ENCODE measurements at regions not wholly inside any gene's neighbourhood (a gene's known extent, or its start where the extent isn't known, plus 50 kb on each side); places are given as distances from the start of the nearest gene placed in this dataset.

DNA sequence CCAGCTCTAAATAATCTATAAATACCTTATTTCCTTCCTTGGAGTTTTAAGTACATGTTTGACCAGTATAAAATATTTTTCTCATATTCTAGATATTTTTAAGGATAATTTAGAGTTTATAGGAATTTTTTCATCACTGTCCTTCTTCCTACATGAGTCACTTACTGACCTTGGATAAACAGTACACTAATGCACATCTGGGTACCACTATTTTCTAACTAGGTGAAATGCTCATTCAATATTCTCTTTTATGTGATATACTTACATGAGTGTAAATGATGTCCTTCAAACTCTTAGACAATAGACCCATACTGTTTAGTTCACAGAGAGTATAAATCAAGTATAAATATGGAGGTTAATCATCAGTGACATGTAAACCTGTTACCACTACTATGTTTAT is 1574.2 kb upstream of the ACVR2A start:
- H3K4me1 Mint-ChIP-seq (ENCODE audit: low read depth) = no peaks in the 10 kb centered on the region
- Histone ChIP-seq H3K27ac (ENCODE audit: low read depth in 1 of 2, low read length in 2 of 2) (no peak overlapping the region), H3K4me1 (ENCODE audit: insufficient read depth, low read length) (no peaks in the 10 kb centered on the region), H3K36me3 (ENCODE audit: insufficient read depth, low read length) (no peaks in the 10 kb centered on the region), H3K4me3 (ENCODE audit: low read length) (no peak overlapping the region), H3K27me3 (ENCODE audit: control insufficient read depth in 1 of 2, insufficient read depth in 2 of 2, low read length in 2 of 2) (no peaks in the 10 kb centered on the region), H3K9me3 (ENCODE audit: control insufficient read depth in 1 of 2, insufficient read depth in 1 of 2, low read length in 2 of 2) (no peaks in the 10 kb centered on the region)
- peaks cover 7% of the 10 kb centered on the region for H3K9me3 Mint-ChIP-seq
- H3K27me3 Mint-ChIP-seq = no peaks in the 10 kb centered on the region
- ChIA-PET CTCF (no interaction called here), POLR2A (no interaction called here)
- H3K27ac Mint-ChIP-seq = no peak overlapping the region
- no peaks in the 10 kb centered on the region for H3K36me3 Mint-ChIP-seq (ENCODE audit: low read depth)
- intact Hi-C loops (cut with DNase I, micrococcal nuclease) = no loop called here
- no peak overlapping the region for H3K4me3 Mint-ChIP-seq
- no peak for DNase-seq
- no peak for ATAC-seq (ENCODE audit: poor library complexity)
- TF ChIP-seq, protein P1, sequence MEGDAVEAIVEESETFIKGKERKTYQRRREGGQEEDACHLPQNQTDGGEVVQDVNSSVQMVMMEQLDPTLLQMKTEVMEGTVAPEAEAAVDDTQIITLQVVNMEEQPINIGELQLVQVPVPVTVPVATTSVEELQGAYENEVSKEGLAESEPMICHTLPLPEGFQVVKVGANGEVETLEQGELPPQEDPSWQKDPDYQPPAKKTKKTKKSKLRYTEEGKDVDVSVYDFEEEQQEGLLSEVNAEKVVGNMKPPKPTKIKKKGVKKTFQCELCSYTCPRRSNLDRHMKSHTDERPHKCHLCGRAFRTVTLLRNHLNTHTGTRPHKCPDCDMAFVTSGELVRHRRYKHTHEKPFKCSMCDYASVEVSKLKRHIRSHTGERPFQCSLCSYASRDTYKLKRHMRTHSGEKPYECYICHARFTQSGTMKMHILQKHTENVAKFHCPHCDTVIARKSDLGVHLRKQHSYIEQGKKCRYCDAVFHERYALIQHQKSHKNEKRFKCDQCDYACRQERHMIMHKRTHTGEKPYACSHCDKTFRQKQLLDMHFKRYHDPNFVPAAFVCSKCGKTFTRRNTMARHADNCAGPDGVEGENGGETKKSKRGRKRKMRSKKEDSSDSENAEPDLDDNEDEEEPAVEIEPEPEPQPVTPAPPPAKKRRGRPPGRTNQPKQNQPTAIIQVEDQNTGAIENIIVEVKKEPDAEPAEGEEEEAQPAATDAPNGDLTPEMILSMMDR (IDR thresholded peaks at IDR 0.05) = no peak

DNA sequence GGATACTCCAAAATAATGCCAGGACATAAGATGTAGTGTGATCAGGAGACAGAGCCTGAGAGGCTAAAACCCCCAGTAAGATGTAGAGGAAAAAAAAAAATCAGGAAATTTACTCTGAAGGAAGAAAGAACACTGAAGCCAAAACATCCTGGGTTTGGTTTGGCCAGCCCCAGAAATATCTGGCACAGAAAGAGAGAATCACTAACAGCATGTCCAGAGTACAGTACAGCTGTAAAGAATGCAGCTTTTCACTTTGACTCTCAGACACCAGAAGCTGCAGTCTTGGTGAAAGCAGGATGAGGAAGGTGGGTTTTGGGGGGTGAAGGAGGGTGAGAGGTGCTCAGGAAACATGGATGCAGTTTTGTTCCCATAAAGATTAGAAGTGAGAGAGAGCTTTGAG is 1577.7 kb upstream of the ACVR2A start:
- peaks cover 0 to 3% of the 10 kb centered on the region in 2 experiments for H3K9me3 ChIP-seq (ENCODE audit: control insufficient read depth in 1 of 2, insufficient read depth in 1 of 2, low read length in 2 of 2)
- ATAC-seq (ENCODE audit: poor library complexity) (no peak), DNase-seq (no peak)
- H3K27me3 Mint-ChIP-seq = no peaks in the 10 kb centered on the region
- TF ChIP-seq, protein P1 (IDR thresholded peaks at IDR 0.05) = no peak
- no peaks in the 10 kb centered on the region for H3K27me3 ChIP-seq (ENCODE audit: control insufficient read depth in 1 of 2, insufficient read depth in 2 of 2, low read length in 2 of 2)
- H3K27ac ChIP-seq (ENCODE audit: low read depth in 1 of 2, low read length in 2 of 2) = no peak overlapping the region
- CTCF ChIA-PET = no interaction called here
- intact Hi-C loops (cut with DNase I, micrococcal nuclease) = no loop called here
- H3K4me3 Mint-ChIP-seq = no peak overlapping the region
- H3K27ac Mint-ChIP-seq = no peak overlapping the region
- H3K4me1 ChIP-seq (ENCODE audit: insufficient read depth, low read length) = no peaks in the 10 kb centered on the region
- no peak overlapping the region for H3K4me3 ChIP-seq (ENCODE audit: low read length)
- H3K36me3 Mint-ChIP-seq (ENCODE audit: low read depth) = no peaks in the 10 kb centered on the region
- no peaks in the 10 kb centered on the region for H3K36me3 ChIP-seq (ENCODE audit: insufficient read depth, low read length)
- H3K9me3 Mint-ChIP-seq = peaks cover 4% of the 10 kb centered on the region
- H3K4me1 Mint-ChIP-seq (ENCODE audit: low read depth) = no peaks in the 10 kb centered on the region
- POLR2A ChIA-PET = no interaction called here

DNA sequence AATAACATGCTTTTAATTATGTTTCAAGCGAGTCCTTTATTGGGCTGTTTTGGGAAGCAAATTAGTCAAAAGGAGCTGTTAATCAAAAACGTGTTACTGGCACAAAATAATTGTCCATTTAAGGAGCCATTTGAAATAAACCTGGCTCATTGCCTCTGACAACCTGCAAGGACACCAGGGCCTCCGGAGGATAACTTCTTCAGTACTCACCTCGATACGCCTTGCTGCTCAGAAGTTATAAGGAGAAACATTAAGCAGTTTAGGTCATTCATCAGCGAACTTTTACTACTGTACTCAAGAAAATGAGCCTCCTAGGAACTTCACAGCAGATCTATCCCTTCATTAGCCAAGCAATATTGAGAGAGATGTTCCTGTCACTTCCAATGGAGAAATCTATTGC is 1579.2 kb upstream of the ACVR2A start:
- POLR2A ChIA-PET = no interaction called here

More for the DNA sequence above, 1579.2 kb upstream of the ACVR2A start:
- Histone ChIP-seq H3K27ac (ENCODE audit: low read depth in 1 of 2, low read length in 2 of 2) (no peak overlapping the region), H3K36me3 (ENCODE audit: insufficient read depth, low read length) (no peaks in the 10 kb centered on the region), H3K4me3 (ENCODE audit: low read length) (no peak overlapping the region), H3K9me3 (ENCODE audit: control insufficient read depth in 1 of 2, insufficient read depth in 1 of 2, low read length in 2 of 2) (peaks cover 0 to 3% of the 10 kb centered on the region in 2 experiments), H3K27me3 (ENCODE audit: control insufficient read depth in 1 of 2, insufficient read depth in 2 of 2, low read length in 2 of 2) (no peaks in the 10 kb centered on the region), H3K4me1 (ENCODE audit: insufficient read depth, low read length) (no peaks in the 10 kb centered on the region)
- no peak for ATAC-seq (ENCODE audit: poor library complexity)
- H3K4me3 Mint-ChIP-seq = no peak overlapping the region
- intact Hi-C loops (cut with DNase I, micrococcal nuclease) = no loop called here
- CTCF ChIA-PET = no interaction called here
- TF ChIP-seq, protein P1 (IDR thresholded peaks at IDR 0.05) = no peak
- no peaks in the 10 kb centered on the region for H3K36me3 Mint-ChIP-seq (ENCODE audit: low read depth)
- H3K27ac Mint-ChIP-seq = no peak overlapping the region
- H3K27me3 Mint-ChIP-seq = no peaks in the 10 kb centered on the region
- no peak for DNase-seq
- peaks cover 4% of the 10 kb centered on the region for H3K9me3 Mint-ChIP-seq
- no peaks in the 10 kb centered on the region for H3K4me1 Mint-ChIP-seq (ENCODE audit: low read depth)
